Panc1 (cell line): ENCODE measurements at regions not wholly inside any gene's neighbourhood (a gene's known extent, or its start where the extent isn't known, plus 50 kb on each side); places are given as distances from the start of the nearest gene placed in this dataset.

Experiments used
- CTCF ChIP-seq: fragments of 450-650 bp; IDR thresholded peaks from 2 replicates; pipeline ENCODE4 v1.5.1; 2017; ENCODE audit warnings: mild to moderate bottlenecking
- POLR2AphosphoS5 ChIP-seq: IDR thresholded peaks from 2 replicates; pipeline ENCODE4 v1.6.1; 2012; ENCODE audit warnings: mild to moderate bottlenecking, low read depth, low read length, moderate library complexity

GRCh38 chr6:118403036-118403435, 145.1 kb upstream of the PLN start:
- no peak for TF ChIP-seq CTCF
- TF ChIP-seq POLR2AphosphoS5, result no peak
